Esophagus muscularis mucosa (tissue), 4 donors: ENCODE measurements at regions not wholly inside any gene's neighbourhood (a gene's known extent, or its start where the extent isn't known, plus 50 kb on each side); places are given as distances from the start of the nearest gene placed in this dataset.

ENCODE experiments used
- CTCF ChIP-seq, 3 experiments: fragments of 200-600 bp in 2 of 3; fragments of 450-650 bp in 1 of 3; sonication (generic) in 2 of 3; IDR thresholded peaks; one replicate each; pipeline ENCODE4 v1.5.1; 2017 to 2019; ENCODE audit warnings: antibody characterized with exemption in 3 of 3, mild to moderate bottlenecking in 2 of 3, moderate library complexity in 1 of 3
- EP300 ChIP-seq: sonication (generic); formaldehyde crosslinking; IDR thresholded peaks from one replicate; pipeline ENCODE4 v1.6.1; 2017; ENCODE audit warnings: antibody characterized with exemption
- POLR2A ChIP-seq: fragments of 450-650 bp; IDR thresholded peaks from one replicate; pipeline ENCODE4 v1.6.1; 2017; ENCODE audit warnings: antibody characterized with exemption, moderate library complexity, mild to moderate bottlenecking, low read depth
- POLR2AphosphoS5 ChIP-seq, 2 donors: sonication (generic); formaldehyde crosslinking; IDR thresholded peaks; one replicate each; pipeline ENCODE4 v1.6.1; 2017; ENCODE audit warnings: antibody characterized with exemption in 2 of 2

GRCh38 chr1:220374449-220374848, 102.2 kb upstream of the RAB3GAP2 start:
- TF ChIP-seq CTCF (IDR thresholded peaks at IDR 0.05), result no peak
- TF ChIP-seq POLR2A, result no peak
- no peak for TF ChIP-seq POLR2AphosphoS5 (IDR thresholded peaks at IDR 0.05)
- TF ChIP-seq EP300, result no peak
